ENCODE measurements at regions not wholly inside any gene's neighbourhood (a gene's known extent, or its start where the extent isn't known, plus 50 kb on each side); places are given as distances from the start of the nearest gene placed in this dataset.
"Not testable (repeated sequence)": the region's sequence is repeated elsewhere in the genome, so short reads cannot be mapped to it uniquely, and the experiment has no call there.

DNA sequence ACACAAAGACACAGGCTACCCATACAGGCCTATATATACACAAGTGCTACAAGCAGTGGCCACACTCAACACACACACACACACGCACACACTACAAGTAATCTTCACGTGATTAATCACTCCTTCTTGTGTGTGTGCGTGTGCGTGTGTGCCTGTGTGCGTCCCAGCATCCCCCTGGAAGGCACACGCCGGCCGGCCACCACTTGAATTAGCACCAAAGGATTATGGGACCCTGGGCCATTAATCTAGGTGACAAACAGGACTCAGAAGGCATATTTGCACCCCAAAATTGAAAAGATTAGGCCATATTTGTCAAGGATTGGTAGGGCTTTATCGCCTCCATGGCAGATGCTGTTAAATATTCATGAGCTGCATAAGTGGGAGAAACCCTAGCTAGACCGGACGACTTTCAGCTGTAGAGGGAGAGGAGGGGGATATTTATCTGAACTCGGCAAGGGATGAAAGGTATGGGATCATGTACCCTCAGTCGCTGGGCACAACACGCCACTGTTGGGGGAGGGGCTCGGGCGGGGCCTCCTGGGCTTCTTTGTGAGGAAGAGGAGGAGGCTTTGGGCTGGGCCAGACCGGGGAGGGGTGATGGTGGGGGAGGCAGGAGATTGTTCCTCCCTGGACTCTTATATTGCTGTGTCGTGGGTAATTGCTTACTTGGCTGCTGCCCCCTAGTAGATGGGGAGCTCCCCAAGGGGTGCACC is 89.6 kb upstream of the LHX5 start:
- no peak for DNase-seq

DNA sequence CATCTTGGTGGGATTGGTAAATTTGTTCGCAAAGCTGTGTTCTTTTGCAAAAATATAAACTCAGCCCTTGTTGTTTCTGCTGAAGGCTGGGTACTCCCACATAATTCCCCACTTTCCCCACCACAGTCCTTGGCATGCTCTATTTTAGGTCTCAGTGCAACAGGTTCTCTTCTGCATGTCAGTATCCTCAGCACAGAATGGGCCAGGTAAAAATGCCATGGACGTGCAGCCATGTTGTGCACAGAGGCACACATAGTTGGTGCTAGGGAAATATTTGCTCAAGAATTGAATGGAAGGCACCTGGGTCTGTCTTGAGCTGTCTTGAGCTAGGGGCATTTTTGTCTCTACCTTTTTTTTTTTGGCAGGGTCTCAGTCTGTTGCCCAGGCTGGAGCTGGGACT is 87.8 kb upstream of the LHX5 start:
- no peak for DNase-seq

DNA sequence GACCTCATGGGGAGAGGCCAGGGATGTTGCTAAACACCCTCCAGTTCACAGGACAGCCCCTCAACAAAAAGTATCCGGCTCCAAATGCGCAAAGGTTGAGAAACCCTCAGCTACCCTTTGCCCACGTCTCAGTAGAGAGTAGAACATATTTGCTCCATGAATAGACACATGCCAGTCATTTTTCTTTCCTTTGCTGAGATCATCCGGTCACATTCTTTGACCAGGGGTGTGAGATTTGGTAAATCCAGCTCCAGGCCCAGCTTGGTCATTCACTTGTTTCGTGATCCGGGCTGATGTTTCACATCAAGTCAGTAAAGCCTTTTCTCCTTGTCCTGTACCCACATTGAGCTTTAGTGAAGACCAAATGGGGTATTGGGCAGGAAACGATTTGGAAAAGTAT is 83.6 kb upstream of the LHX5 start:
- no peak for DNase-seq

DNA sequence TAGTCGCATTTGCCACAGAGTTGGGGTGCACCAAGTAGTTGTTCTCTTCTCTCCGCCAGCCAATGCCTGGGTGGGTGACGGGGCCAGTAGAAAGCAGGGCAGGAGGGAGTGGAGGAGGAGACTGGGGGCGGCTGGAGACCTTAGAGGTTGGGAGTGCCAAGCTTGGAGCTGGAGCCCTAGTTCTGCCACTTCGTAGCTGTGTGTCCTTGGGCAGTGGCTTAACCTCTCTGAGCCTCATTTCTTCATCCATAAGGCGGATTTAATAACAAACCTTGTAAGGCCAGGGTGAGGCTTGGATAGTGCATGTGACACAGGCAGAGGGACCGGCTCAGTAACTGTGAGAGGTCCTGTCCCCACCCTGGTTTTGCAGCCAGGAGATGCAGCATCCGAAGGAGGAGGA is 81.1 kb upstream of the LHX5 start:
- no peak for DNase-seq

DNA sequence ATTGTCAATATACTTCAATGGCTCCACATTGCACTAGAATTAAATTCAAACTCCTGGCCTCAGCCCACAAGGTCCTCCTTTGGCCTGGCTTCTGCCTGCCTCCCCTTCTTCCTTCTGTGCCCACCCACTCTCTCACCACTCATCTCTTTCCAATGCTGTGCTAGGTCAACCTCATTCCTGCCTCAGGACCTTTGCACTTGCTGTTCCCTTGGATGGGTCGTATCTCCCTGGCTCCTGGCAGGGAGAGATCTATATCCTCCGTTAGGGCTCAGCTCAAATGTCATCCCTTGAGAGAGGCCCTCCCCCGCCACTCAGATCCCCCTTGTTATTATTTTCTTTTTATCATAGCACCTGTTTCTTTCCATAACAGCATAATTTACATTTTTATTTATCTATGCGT is 79.9 kb upstream of the LHX5 start:
- DNase-seq = no peak

DNA sequence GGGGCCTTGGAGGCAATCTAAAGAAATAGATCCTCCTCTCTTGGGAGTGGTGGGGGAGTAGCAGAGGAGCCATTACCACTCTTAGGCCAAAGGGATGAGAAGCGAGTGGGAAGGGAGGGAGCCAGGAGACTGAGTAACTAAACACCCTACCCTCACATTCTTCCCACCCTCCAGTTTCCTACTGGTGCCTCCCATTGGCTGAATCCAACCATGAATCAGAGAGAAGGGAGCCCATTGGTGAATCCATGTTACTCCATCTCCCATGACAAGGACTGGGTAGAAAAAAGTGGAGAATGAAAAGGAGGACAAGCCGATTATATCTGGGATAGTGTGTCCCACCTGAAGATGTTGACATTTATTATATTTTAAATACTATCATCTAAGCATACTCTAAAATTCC is 76.8 kb upstream of the LHX5 start:
- no peak for DNase-seq

DNA sequence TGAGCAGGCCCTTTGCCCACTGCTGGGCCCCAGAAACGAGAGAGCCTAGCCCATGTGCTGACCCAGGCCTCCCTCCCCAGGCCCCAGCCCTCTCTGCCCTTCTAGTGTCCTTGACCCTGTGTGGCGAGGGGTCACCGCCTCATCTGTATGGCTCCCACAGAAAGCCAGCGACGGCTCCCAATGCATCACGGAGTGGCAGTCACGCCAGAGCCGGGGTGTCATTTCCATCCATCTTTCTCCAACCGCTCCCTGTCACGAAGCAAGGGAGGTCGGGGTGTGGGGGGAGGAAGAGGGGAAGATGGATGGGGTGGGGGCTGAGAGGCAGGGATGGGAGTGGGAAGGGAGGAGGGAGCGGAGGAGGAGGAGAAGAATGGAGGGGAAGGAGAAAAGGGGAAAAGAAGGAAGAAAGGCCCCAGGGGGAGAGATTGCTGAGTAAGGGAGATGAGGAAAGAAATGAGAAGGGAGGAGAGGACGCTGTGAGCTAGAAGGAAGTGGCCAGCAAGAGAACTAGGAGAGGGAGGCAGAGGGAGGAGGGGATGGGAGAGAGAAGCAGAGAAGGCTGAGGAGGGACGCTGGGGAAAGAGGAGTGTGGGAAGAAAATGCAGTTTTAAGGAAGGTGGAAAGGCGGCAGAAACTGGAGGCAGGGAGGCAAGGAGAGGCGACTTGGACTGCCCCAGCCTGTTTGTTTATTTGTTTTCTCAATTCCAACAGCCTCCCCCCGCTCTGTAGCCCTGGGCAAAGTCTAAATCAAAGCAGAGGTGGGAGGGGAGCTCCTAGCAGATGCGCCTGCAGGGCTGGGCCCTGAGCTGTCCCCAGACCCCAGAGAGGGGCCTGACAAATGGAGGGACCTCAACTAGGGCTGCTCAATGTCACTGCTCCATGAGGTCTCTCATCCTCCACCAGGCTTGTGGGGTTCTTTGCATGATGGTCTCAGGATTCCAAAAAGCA is 75.5 kb upstream of the LHX5 start:
- no peak for DNase-seq

DNA sequence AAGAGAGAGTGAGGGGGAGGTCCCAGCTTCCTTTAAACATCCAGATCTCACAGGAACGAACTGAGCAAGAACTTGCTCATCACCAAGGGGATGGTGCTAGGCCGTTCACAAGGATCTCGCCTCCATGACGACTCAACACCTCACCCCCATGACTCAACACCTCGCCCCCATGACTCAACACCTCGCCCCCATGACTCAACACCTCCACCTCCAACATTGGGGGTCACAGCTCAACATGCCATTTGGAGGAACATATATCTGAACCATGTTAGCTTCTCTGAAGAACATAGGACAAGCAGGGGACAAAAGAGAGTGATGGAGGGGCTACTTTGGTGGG is 66.0 kb upstream of the LHX5 start:
- no peak for DNase-seq

DNA sequence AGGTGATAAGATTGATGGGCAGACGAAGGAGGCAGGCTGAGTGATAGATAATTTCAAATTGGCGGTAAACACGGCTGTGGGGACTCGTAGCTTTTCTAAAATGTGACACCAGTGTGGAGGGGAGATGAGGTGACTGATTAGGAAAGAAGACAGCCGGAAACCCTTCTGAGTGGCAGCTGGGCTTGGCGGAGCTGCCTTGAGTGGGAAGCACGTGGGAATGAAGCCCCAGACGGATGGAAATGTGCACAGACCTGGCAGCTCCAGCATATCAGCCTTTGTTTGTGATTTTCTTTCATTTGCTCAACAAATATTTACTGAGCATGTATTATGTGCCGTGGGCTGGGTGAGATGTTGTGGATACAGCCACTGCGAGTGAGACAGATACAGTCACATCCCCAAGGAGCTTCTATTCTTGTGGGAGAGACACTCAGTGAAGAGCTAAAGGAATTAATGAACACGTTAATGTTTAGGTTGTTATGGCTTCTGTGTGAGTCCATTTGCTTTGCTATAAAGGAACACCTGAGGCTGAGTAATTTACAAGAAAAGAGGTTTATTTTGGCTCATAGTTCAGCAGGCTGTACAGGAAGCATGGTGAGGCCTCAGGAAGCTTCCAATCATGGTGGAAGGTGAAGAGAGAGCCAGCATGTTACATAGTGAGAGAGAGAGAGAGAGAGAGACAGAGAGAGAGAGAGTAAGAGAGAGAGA is 65.5 kb upstream of the LHX5 start:
- no peak for DNase-seq

DNA sequence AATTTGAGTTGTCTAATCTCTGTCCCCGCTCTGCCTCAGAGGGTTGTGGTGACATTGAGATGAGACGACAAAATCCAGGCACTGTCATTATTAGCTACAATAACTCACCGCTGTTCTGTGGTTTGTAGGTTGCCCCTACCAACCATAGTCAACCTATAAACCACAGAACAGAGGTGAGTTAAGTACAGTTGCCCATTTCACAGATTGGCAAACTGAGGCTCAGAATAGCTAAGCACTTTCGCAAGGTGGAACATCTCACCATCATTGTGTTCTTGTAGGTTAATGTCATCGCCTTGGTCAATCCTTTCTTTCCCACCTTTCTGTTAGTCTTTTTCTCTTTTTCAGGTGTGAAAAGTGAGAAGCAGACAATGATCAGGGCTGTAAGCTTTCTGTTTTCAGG is 63.4 kb upstream of the LHX5 start:
- no peak for DNase-seq

DNA sequence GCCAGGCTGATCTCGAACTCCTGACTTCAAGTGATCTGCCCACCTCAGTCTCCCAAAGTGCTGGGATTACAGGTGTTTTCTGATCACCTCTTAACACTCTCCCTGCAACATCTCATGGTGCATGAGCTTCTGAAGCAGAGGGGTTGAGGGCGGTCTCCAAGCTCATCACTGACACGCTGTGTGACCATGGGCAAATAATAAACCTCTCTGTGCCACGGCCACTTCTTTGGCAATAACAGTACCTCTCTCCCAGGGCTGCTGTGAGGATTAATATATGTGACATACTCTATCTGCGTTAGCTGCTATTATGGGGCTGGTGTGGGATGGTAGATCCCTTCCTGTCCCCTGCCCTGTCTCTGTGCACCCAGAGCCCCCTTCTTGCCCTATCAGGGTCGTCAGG is 62.9 kb upstream of the LHX5 start:
- no peak for DNase-seq

DNA sequence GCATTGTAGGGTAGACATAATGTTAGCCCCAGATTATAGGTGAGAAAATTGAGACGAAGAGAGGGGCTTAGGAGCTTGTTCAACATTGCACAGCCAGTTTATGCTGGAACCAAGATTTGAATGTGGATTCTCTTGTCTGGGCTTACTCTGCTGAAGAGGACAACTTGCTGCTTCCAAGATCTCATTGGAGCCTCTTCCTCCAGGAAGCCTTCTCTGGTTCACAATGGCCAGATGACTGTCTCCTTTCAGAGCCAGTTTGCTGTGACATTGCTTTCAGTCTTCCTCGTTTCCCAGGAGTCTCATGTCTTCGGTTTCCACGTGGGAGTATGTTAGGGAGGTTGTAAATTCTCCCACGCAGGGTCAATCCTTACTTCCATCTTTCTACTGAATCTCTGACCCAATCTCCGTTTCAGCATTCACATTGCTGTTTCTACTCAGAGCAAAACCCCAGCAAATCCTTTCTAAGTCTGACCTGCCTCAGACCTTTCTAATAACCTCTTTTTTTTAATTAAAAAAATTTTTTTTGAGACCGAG is 62.2 kb upstream of the LHX5 start:
- DNase-seq = no peak

DNA sequence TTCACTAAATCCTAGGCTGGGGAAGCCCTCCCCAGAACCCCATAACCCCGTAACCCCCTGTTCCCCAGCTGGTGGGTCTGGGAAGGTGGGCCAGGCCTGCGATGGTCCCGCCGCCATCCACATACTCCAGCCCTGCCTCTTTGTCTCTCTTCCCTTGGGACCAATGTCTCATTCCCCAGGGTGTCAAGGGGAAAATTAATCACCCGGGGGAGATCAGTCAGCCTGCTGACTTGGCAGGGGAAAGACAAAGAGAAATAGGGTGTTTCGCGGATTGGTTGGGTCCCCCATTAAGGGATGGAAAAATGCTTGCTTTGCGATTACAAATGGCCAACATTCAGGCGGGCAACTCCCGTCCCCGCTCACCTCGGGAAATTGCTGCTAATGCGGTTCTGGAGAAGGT is 60.6 kb upstream of the LHX5 start:
- no peak for DNase-seq

DNA sequence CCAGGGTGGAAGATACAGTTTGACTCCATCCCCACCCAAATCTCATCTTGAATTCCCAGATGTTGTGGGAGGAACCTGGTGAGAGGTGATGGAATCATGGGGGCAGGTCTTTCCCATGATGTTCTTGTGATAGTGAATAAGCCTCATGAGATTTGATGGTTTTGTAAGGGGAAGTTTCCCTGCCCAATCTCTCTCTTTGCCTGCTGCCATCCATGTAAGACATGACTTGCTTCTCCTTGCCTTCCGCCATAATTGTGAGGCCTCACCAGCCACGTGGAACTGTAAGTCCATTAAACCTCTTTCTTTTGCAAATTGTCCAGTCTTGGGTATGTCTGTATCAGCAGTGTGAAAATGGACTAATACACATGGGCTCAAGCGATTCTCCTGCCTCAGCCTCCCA is 59.4 kb upstream of the LHX5 start:
- DNase-seq = not testable (repeated sequence)

DNA sequence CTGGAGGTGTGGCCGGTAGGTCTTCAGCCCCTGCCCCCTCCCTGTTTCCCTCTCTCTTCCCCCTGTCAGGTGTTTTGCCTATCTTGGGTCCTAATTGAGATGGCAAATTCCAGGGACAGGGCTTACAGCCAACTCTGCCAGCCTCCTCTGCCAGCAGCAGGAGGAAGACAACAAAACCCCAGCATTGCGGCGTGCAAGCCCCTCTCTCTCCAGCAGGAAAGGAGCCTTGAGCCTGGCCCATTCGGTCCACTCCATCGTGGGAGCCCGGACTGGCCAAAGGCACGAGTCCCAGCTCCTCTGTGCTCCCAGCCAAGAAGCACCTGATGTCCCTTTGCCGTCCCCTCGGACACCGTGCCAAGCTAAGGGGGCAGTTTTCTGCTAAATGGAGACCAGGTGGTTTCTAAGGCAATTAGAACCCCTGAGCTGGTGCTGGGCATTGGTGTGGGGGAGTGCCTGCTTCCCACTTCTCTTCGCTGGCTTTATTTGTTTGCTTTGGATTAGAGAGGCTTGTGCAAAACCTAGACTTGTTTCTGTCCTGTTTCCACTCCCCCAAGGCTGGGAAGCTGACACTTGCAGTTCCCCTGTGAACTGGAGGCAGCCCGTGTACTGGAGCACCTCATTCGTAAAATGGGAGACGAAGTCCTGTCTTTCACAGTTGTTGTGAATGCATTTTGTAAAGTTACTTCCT is 57.1 kb upstream of the LHX5 start:
- DNase-seq = no peak

DNA sequence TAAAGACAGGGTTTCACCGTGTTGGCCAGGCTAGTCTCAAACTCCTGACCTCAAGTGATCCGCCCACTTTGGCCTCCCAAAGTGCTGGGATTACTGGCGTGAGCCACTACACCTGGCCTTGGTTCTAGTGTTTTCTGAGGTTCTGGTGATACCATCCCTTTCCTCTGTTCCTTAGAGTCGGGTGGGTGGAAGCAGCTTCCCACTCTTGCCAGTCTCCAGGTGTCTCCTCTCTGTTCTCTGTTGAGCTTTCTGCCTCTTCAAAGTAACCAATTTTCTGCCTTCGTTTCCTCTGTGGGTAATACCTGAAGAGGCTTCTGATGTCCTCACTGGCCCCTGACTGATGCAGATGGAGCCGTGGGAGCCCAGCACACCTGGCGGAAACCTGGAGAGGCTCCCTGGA is 53.4 kb upstream of the LHX5 start:
- no peak for DNase-seq

DNA sequence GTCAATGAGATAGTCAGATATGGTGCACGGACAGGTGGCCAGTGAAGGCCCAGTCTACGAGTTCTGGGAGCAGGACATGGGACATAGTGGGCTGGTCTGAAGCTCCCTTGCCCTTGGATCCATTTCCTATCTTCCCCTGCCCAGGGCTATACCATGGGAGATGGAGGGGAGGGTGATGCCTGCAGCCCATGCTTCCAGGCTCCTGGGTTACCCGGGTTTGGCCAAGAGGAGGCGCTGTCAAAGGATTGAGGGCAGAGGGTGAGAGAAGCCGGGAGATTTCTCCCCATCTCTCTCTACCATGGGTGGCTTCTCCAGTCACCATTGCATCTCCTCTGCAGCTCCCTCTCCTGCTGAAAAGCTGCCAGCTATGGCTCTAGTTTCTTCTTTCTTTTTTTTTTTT is 52.8 kb upstream of the LHX5 start:
- DNase-seq = no peak

DNA sequence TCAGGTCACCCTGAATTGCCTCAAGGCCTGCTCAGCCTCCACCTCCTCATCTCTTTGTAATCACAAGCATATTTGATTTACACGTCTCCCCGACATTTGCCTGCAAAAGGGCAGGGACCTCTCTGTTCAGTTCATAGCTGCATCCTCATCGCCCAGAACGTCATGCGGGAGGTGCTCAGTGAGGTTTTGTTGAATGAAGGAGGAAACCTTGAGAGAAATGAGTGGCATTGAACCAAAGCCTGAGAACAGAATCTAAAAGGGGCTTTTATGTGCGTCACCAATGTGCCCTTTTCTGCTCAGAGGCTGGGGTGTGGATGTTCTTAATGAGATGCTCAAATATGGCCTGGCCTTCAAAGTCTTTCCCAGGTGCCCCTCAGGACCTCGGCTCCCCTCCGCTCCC is 50.0 kb upstream of the LHX5 start:
- no peak for DNase-seq
